Memory B cell (primary cell): ENCODE measurements at regions not wholly inside any gene's neighbourhood (a gene's known extent, or its start where the extent isn't known, plus 50 kb on each side); places are given as distances from the start of the nearest gene placed in this dataset.

Experiments used
- ATAC-seq: fragments of 150-1000 bp; cut with Tn5 transposase; 2 replicates; pipeline ENCODE4 v1.10.0; 2021; ENCODE audit warnings: low read depth, mild to moderate bottlenecking, moderate library complexity
- DNase-seq, 2 donors: peaks; one replicate each; pipeline ENCODE4 v3.0.0; 2022; ENCODE audit warnings: low spot score in 2 of 2
- H3K27ac Mint-ChIP-seq: one replicate; pipeline ENCODE4 v1.8.0; 2022; ENCODE audit warnings: mild to moderate bottlenecking, moderate library complexity, mixed read lengths
- H3K27me3 Mint-ChIP-seq: one replicate; pipeline ENCODE4 v1.8.0; 2022; ENCODE audit warnings: mixed read lengths
- H3K36me3 Mint-ChIP-seq: one replicate; pipeline ENCODE4 v1.8.0; 2022; ENCODE audit warnings: mild to moderate bottlenecking, mixed read lengths
- H3K4me1 Mint-ChIP-seq: one replicate; pipeline ENCODE4 v1.8.0; 2022; ENCODE audit warnings: mixed read lengths
- H3K4me3 Mint-ChIP-seq: one replicate; pipeline ENCODE4 v1.8.0; 2022; ENCODE audit warnings: mild to moderate bottlenecking, moderate library complexity, mixed read lengths
- H3K9me3 Mint-ChIP-seq: one replicate; pipeline ENCODE4 v1.8.0; 2022; ENCODE audit warnings: mixed read lengths

DNA sequence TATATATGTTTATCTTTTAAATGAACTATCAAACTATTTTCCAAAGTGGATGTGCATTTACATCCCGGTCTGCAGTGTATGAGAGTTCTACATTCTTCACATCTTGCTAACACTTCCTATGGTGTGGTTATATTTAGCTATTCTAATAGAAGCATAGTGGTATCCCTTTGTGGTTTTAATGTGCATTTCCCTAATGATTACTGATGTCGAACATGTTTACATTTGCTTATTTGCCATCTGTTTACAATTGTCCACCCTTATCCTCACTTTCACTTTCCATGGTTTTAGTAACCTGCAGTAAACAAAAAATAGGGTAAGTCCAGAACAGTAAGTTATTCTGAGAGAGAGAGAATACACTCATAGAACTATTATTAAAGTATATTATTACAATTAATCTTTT is 360.5 kb upstream of the NAALADL2 start:
- Mint-ChIP-seq H3K4me1 (no peaks in the 10 kb centered on the region), H3K27ac (no peak overlapping the region), H3K36me3 (no peaks in the 10 kb centered on the region), H3K9me3 (peaks cover 1% of the 10 kb centered on the region), H3K4me3 (no peak overlapping the region), H3K27me3 (no peaks in the 10 kb centered on the region)
- no peak for DNase-seq
- ATAC-seq, result no peak

GRCh38 chr3:174505266-174505665 is 353.9 kb upstream of the NAALADL2 start:
- Mint-ChIP-seq H3K4me1 (no peaks in the 10 kb centered on the region), H3K27me3 (no peaks in the 10 kb centered on the region), H3K36me3 (no peaks in the 10 kb centered on the region), H3K27ac (no peak overlapping the region), H3K4me3 (no peak overlapping the region), H3K9me3 (peaks cover 2% of the 10 kb centered on the region)
- DNase-seq (no peak), ATAC-seq (no peak)

- ATAC-seq (no peak), DNase-seq (no peak)
- Mint-ChIP-seq H3K36me3 (no peaks in the 10 kb centered on the region), H3K27me3 (no peaks in the 10 kb centered on the region), H3K9me3 (no peaks in the 10 kb centered on the region), H3K27ac (no peak overlapping the region), H3K4me1 (no peaks in the 10 kb centered on the region), H3K4me3 (no peak overlapping the region)
These were observed 334.9 kb upstream of the NAALADL2 start for GRCh38 chr3:174524203-174524602.

DNA sequence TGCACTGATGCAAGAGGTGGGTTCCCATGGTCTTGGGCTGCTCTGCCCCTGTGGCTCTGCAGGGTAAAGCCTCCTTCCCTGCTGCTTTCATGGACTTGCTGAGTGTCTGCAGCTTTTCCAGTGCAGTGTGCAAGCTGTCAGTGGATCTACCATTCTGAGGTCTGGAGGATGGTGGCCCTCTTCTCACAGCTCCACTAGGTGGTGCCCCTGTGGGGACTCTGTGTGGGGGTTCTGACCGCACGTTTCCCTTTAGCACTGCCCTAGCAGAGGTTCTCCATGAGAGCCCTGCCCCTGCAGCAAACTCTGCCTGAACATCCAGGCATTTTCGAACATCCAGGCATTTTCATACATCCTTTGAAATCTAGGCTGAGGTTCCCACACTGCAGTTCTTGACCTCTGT is 329.8 kb upstream of the NAALADL2 start:
- Mint-ChIP-seq H3K4me1 (no peaks in the 10 kb centered on the region), H3K27me3 (no peaks in the 10 kb centered on the region), H3K9me3 (peaks cover 4% of the 10 kb centered on the region), H3K4me3 (no peak overlapping the region), H3K36me3 (no peaks in the 10 kb centered on the region), H3K27ac (no peak overlapping the region)
- DNase-seq (no peak), ATAC-seq (no peak)

GRCh38 chr3:174531262-174531982 is 327.7 kb upstream of the NAALADL2 start:
- Mint-ChIP-seq H3K36me3 (no peaks in the 10 kb centered on the region), H3K4me3 (no peak overlapping the region), H3K27ac (no peak overlapping the region), H3K4me1 (no peaks in the 10 kb centered on the region), H3K27me3 (no peaks in the 10 kb centered on the region), H3K9me3 (peaks cover 4% of the 10 kb centered on the region)
- ATAC-seq (no peak), DNase-seq (no peak)

GRCh38 chr3:174532216-174532615 is 326.9 kb upstream of the NAALADL2 start:
- DNase-seq (no peak), ATAC-seq (no peak)
- H3K27ac Mint-ChIP-seq, result no peak overlapping the region
- no peaks in the 10 kb centered on the region for H3K27me3 Mint-ChIP-seq
- H3K4me1 Mint-ChIP-seq, result no peaks in the 10 kb centered on the region
- no peak overlapping the region for H3K4me3 Mint-ChIP-seq
- H3K9me3 Mint-ChIP-seq, result peaks cover 4% of the 10 kb centered on the region
- H3K36me3 Mint-ChIP-seq, result no peaks in the 10 kb centered on the region

DNA sequence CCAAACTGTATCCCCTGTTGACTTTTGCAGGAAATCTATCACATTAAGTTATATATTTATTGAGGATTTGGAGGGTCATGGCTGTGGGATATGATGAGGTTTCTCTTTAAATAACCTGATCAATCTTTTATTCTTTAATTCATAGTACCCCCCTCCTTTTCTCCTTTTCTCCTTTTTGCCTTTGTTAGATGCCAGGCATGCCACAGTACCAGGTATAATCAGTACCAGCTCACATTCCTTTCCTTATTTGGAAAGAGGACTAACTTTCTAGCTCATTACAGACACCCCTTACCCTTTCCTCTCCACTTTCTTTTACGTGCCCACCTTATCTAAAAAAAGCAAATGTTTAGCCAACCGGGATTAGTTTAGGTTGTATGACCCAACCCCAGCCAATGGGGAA is 326.4 kb upstream of the NAALADL2 start:
- DNase-seq (no peak), ATAC-seq (no peak)
- Mint-ChIP-seq H3K27ac (no peak overlapping the region), H3K4me1 (no peaks in the 10 kb centered on the region), H3K9me3 (peaks cover 4% of the 10 kb centered on the region), H3K27me3 (no peaks in the 10 kb centered on the region), H3K36me3 (no peaks in the 10 kb centered on the region), H3K4me3 (no peak overlapping the region)

- no peak overlapping the region for H3K27ac Mint-ChIP-seq
- no peak overlapping the region for H3K4me3 Mint-ChIP-seq
- DNase-seq, result no peak
- no peaks in the 10 kb centered on the region for H3K27me3 Mint-ChIP-seq
- no peaks in the 10 kb centered on the region for H3K36me3 Mint-ChIP-seq
- no peak for ATAC-seq
- no peaks in the 10 kb centered on the region for H3K4me1 Mint-ChIP-seq
- peaks cover 4% of the 10 kb centered on the region for H3K9me3 Mint-ChIP-seq
These were observed 325.8 kb upstream of the NAALADL2 start for GRCh38 chr3:174533286-174533685.

DNA sequence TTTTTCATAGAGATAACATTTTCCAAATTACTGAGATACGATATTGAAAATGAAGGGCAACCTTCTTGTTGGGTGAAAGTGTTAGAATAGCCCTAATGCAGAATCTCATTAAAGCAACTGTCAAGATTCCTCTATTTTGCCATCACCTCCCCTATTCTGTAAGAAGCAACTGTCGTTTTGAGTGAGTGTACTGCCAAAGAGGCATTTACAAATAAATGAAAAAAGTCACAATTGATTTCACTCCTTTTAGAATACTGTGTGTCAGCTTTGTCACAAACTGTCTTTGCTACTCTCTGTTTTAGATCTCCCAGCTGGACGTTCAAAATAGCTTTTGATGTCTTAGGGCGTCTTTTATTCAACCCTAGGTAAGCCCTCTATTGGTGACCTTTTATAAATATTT is 322.8 kb upstream of the NAALADL2 start:
- ATAC-seq (no peak), DNase-seq (no peak)
- Mint-ChIP-seq H3K27ac (no peak overlapping the region), H3K4me3 (no peak overlapping the region), H3K27me3 (no peaks in the 10 kb centered on the region), H3K36me3 (no peaks in the 10 kb centered on the region), H3K9me3 (no peaks in the 10 kb centered on the region), H3K4me1 (no peaks in the 10 kb centered on the region)

DNA sequence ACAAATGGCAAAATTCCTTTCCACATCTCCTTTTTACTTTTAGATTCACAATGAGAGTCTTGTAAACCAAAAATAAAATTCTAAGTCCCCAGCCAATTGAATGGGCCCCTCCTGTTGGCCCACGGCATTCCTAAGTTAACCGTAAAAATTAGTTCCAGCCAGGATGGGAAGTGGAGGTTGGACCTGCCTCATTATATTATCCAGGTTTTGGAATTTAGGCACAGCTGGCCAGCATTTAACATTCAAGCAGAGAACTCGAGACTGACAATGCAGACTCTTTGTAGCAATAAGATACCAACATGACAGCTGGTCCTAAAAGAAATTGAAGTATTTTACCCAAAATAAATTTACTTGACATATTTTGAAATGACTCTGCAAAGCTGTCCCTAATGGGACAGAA is 321.0 kb upstream of the NAALADL2 start:
- Mint-ChIP-seq H3K4me3 (no peak overlapping the region), H3K36me3 (no peaks in the 10 kb centered on the region), H3K4me1 (no peaks in the 10 kb centered on the region), H3K9me3 (no peaks in the 10 kb centered on the region), H3K27me3 (no peaks in the 10 kb centered on the region), H3K27ac (no peak overlapping the region)
- ATAC-seq, result no peak
- no peak for DNase-seq

GRCh38 chr3:174540116-174540908 is 318.8 kb upstream of the NAALADL2 start:
- DNase-seq (no peak), ATAC-seq (no peak)
- no peaks in the 10 kb centered on the region for H3K36me3 Mint-ChIP-seq
- H3K27ac Mint-ChIP-seq, result no peak overlapping the region
- H3K4me3 Mint-ChIP-seq, result no peak overlapping the region
- no peaks in the 10 kb centered on the region for H3K27me3 Mint-ChIP-seq
- H3K4me1 Mint-ChIP-seq, result no peaks in the 10 kb centered on the region
- H3K9me3 Mint-ChIP-seq, result no peaks in the 10 kb centered on the region

GRCh38 chr3:174541708-174542315 is 317.3 kb upstream of the NAALADL2 start:
- Mint-ChIP-seq H3K4me3 (no peak overlapping the region), H3K36me3 (no peaks in the 10 kb centered on the region), H3K27me3 (no peaks in the 10 kb centered on the region), H3K4me1 (no peaks in the 10 kb centered on the region), H3K9me3 (no peaks in the 10 kb centered on the region), H3K27ac (no peak overlapping the region)
- no peak for ATAC-seq
- no peak for DNase-seq

DNA sequence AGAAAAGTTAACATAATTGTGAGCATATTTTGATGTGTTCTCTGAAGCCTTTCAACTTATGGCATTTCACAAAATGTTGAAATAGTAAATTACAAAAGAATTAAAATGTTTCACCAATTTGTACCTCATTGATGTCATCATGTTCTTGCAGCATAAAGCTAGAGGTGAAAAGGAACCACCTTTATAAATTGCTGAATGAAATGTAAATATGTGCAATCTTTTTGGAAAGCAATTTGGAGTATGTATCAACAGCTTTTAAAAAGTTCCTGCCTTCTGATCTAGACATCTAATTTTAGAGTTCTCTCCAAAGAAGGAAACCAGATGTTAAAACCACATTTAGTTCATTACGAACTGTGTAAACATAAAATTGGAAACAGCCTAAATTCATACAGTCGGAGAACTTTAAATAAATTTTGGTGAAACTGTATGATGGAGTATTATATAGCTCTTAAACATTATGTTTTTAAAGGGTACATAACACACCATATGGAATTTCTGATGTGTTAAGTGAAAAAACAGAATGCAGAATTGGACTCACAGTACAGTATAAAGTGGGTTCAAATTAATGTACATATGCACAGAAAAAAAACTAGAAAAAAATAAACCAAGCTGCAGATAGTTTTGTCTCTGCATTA is 311.2 kb upstream of the NAALADL2 start:
- H3K9me3 Mint-ChIP-seq, result no peaks in the 10 kb centered on the region

More for the DNA sequence above, 311.2 kb upstream of the NAALADL2 start:
- H3K36me3 Mint-ChIP-seq, result no peaks in the 10 kb centered on the region
- no peaks in the 10 kb centered on the region for H3K27me3 Mint-ChIP-seq
- no peak overlapping the region for H3K4me3 Mint-ChIP-seq
- no peak overlapping the region for H3K27ac Mint-ChIP-seq
- no peak for ATAC-seq
- H3K4me1 Mint-ChIP-seq, result no peaks in the 10 kb centered on the region
- no peak for DNase-seq
